Fibroblast of skin of left quadriceps (primary cell): ENCODE measurements at regions not wholly inside any gene's neighbourhood (a gene's known extent, or its start where the extent isn't known, plus 50 kb on each side); places are given as distances from the start of the nearest gene placed in this dataset.

Experiments
- DNase-seq, 2 experiments: peaks; one replicate each; pipeline ENCODE4 v3.0.0-alpha.2; 2013; ENCODE audit warnings: low read depth in 2 of 2

- DNase-seq, result peak; percentile 91 to 93
Measured at GRCh38 chr21:38984982-38985567, 179.3 kb downstream of the ETS2 start.

GRCh38 chr21:38984568-38984967 is 178.8 kb downstream of the ETS2 start:
- peak in 1 of 2 experiments; percentile 43 for DNase-seq

- no peak for DNase-seq
Measured at GRCh38 chr21:38983560-38983959, 177.8 kb downstream of the ETS2 start.

GRCh38 chr21:38982804-38983203 is 177.1 kb downstream of the ETS2 start:
- DNase-seq, result no peak

- no peak for DNase-seq
Measured at GRCh38 chr21:38982096-38982495, 176.4 kb downstream of the ETS2 start.

GRCh38 chr21:38980416-38981313 is 174.9 kb downstream of the ETS2 start:
- DNase-seq, result no peak

GRCh38 chr21:38979271-38980121 is 173.8 kb downstream of the ETS2 start:
- peak; percentile 53 to 54 for DNase-seq

GRCh38 chr21:38976900-38977299 is 171.2 kb downstream of the ETS2 start:
- DNase-seq, result no peak

GRCh38 chr21:38973552-38973951 is 167.8 kb downstream of the ETS2 start:
- DNase-seq, result no peak

GRCh38 chr21:38972078-38972477 is 166.3 kb downstream of the ETS2 start:
- DNase-seq, result no peak

GRCh38 chr21:38970765-38971164 is 165.0 kb downstream of the ETS2 start:
- DNase-seq, result no peak

GRCh38 chr21:38968887-38969543 is 163.3 kb downstream of the ETS2 start:
- no peak for DNase-seq

- DNase-seq, result no peak
Measured at GRCh38 chr21:38965910-38966504, 160.3 kb downstream of the ETS2 start.

- peak in 1 of 2 experiments; percentile 15 for DNase-seq
Measured at GRCh38 chr21:38965241-38965640, 159.5 kb downstream of the ETS2 start.

GRCh38 chr21:38963006-38963405 is 157.3 kb downstream of the ETS2 start:
- no peak for DNase-seq

- no peak for DNase-seq
Measured at GRCh38 chr21:38960251-38960650, 154.5 kb downstream of the ETS2 start.

- no peak for DNase-seq
Measured at GRCh38 chr21:38959692-38960061, 153.9 kb downstream of the ETS2 start.

- peak; percentile 65 for DNase-seq
Measured at GRCh38 chr21:38958940-38959691, 153.4 kb downstream of the ETS2 start.

GRCh38 chr21:38958323-38958705 is 152.6 kb downstream of the ETS2 start:
- DNase-seq, result no peak

- DNase-seq, result no peak
Measured at GRCh38 chr21:38957575-38958322, 152.0 kb downstream of the ETS2 start.
